ENCODE measurements at regions not wholly inside any gene's neighbourhood (a gene's known extent, or its start where the extent isn't known, plus 50 kb on each side); places are given as distances from the start of the nearest gene placed in this dataset.

DNA sequence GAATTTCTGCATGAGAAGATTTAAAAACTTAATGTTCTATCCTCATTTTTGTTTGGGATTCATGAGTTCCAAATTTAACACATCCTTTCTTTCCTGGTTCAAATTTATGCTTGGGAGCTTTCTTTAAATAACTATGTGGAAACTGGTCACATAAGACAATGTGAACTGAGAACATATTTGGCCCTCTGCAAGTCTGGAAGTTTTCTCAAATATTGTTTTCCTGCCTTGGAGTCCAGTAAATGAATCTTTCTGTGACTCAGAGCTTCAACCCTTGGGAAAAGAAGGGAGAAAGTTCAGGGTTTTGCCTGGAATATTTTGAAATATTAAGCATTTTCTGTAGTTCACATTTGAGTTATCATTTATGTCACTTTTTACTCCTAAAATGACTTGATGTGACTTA, 559.0 kb upstream of the NRP1 start:
- TF ChIP-seq, protein P1, sequence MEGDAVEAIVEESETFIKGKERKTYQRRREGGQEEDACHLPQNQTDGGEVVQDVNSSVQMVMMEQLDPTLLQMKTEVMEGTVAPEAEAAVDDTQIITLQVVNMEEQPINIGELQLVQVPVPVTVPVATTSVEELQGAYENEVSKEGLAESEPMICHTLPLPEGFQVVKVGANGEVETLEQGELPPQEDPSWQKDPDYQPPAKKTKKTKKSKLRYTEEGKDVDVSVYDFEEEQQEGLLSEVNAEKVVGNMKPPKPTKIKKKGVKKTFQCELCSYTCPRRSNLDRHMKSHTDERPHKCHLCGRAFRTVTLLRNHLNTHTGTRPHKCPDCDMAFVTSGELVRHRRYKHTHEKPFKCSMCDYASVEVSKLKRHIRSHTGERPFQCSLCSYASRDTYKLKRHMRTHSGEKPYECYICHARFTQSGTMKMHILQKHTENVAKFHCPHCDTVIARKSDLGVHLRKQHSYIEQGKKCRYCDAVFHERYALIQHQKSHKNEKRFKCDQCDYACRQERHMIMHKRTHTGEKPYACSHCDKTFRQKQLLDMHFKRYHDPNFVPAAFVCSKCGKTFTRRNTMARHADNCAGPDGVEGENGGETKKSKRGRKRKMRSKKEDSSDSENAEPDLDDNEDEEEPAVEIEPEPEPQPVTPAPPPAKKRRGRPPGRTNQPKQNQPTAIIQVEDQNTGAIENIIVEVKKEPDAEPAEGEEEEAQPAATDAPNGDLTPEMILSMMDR (IDR thresholded peaks at IDR 0.05): no peak
- no peak for TF ChIP-seq EZH2 (IDR thresholded peaks at IDR 0.05; ENCODE audit: borderline replicate concordance, insufficient read depth, low read depth, low read length, poor library complexity, severe bottlenecking)

Measured in B cell (primary cell).